Left renal cortex interstitium (tissue), 4 donors: ENCODE measurements at regions not wholly inside any gene's neighbourhood (a gene's known extent, or its start where the extent isn't known, plus 50 kb on each side); places are given as distances from the start of the nearest gene placed in this dataset.
A peak's percentile ranks its signal among the peaks of the same experiment; 100 is the strongest.
"Not testable (repeated sequence)": the region's sequence is repeated elsewhere in the genome, so short reads cannot be mapped to it uniquely, and the experiment has no call there.

ENCODE experiments used
- DNase-seq, 4 donors: peaks; one replicate each; pipeline ENCODE4 v3.0.0-alpha.2; 2013; ENCODE audit warnings: low read depth in 4 of 4, low spot score in 2 of 4, missing footprints in 1 of 4

GRCh38 chr10:15430969-15431771 lies 60.1 kb upstream of the FAM171A1 start:
- DNase-seq: no peak

DNA sequence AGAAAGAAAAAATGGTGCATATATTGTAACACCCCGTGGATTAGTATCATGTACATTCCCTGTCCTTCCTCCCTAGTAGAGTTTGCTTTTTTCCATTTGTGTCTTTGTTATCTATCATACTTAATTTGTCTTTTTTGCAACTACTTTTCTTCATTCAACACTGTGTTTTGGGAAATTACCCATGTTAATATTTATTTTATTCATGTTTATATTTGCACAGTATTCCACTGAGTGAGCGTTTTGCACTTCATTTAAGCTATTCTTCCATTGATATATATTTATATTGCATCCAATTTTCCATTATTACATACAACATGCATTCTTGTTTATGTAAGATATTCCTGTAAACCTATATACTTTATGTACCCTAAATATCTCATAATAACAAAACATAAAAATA lies 57.6 kb upstream of the FAM171A1 start:
- DNase-seq: no peak

- peak in 1 of 4 donors; percentile 62 for DNase-seq
Measured at GRCh38 chr10:15427843-15428414, 56.8 kb upstream of the FAM171A1 start.

DNA sequence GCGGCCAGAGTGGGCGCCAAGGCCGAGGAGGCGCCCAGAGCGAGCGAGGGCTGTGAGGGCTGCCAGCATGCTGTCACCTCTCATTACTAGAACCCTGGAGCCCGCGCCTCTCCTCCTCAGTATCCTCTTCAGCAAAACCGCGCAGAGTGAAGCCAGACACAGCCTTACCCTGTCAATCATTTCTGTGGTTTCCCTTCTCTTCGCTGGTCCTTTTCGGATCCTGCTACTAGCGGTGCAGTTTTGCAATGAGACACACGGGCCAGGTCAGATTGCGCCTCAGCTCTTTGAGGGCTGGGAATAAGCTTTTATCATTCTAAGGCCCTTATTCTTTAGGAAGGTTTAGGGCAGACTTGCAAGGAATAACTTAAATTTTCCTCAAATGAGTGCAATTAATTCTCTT lies 55.5 kb upstream of the FAM171A1 start:
- no peak for DNase-seq

- DNase-seq: no peak
Measured at GRCh38 chr10:15426115-15426514, 55.0 kb upstream of the FAM171A1 start.

- DNase-seq: not testable (repeated sequence)
Measured at GRCh38 chr10:15421875-15422274, 50.8 kb upstream of the FAM171A1 start.
